ENCODE measurements at regions not wholly inside any gene's neighbourhood (a gene's known extent, or its start where the extent isn't known, plus 50 kb on each side); places are given as distances from the start of the nearest gene placed in this dataset.

- no peak for TF ChIP-seq POLR2A (IDR thresholded peaks at IDR 0.05)
- TF ChIP-seq CTCF (IDR thresholded peaks at IDR 0.05), result no peak
- no peak for TF ChIP-seq POLR2AphosphoS5 (IDR thresholded peaks at IDR 0.05)
- no peak for TF ChIP-seq EP300 (IDR thresholded peaks at IDR 0.05)
Measured at GRCh38 chr2:120960770-120961366, 225.2 kb downstream of the GLI2 start.

Measured in upper lobe of left lung (tissue), 4 donors.